H9 (cell line): ENCODE measurements at regions not wholly inside any gene's neighbourhood (a gene's known extent, or its start where the extent isn't known, plus 50 kb on each side); places are given as distances from the start of the nearest gene placed in this dataset.

Source experiments
- DNase-seq: peaks from one replicate; pipeline ENCODE4 v3.0.0-alpha.2; 2017
- H2AFZ ChIP-seq: one replicate; pipeline ENCODE4 v1.6.1; 2013; ENCODE audit warnings: mild to moderate bottlenecking, low read length, control low read depth, moderate library complexity
- H2AK5ac ChIP-seq: 2 replicates; pipeline ENCODE4 v1.6.1; 2013; ENCODE audit warnings: low read length, control low read depth, mixed read lengths; ENCODE audit not compliant: insufficient read length
- H2BK120ac ChIP-seq: one replicate; pipeline ENCODE4 v1.6.1; 2013; ENCODE audit warnings: low read depth, mild to moderate bottlenecking, low read length, control low read depth, inconsistent platforms; ENCODE audit not compliant: poor library complexity, severe bottlenecking
- H2BK12ac ChIP-seq: 2 replicates; pipeline ENCODE4 v1.6.1; 2013; ENCODE audit warnings: low read length, control low read depth, mixed read lengths, low read depth; ENCODE audit not compliant: insufficient read length
- H2BK15ac ChIP-seq: 2 replicates; pipeline ENCODE4 v1.6.1; 2013; ENCODE audit warnings: low read depth, low read length, control low read depth
- H2BK20ac ChIP-seq: one replicate; pipeline ENCODE4 v1.6.1; 2013; ENCODE audit warnings: low read depth, mild to moderate bottlenecking, low read length, control low read depth, inconsistent platforms; ENCODE audit not compliant: poor library complexity, severe bottlenecking
- H2BK5ac ChIP-seq: 2 replicates; pipeline ENCODE4 v1.6.1; 2013; ENCODE audit warnings: low read length, control low read depth, mixed read lengths; ENCODE audit not compliant: insufficient read length
- H3K14ac ChIP-seq: 2 replicates; pipeline ENCODE4 v1.6.1; 2013; ENCODE audit warnings: low read length, control low read depth; ENCODE audit not compliant: insufficient read depth
- H3K18ac ChIP-seq: 2 replicates; pipeline ENCODE4 v1.6.1; 2013; ENCODE audit warnings: low read depth, mild to moderate bottlenecking, mixed read lengths, low read length, control low read depth; ENCODE audit not compliant: insufficient read length
- H3K23ac ChIP-seq: 2 replicates; pipeline ENCODE4 v1.6.1; 2013; ENCODE audit warnings: low read length, control low read depth, mixed read lengths, low read depth; ENCODE audit not compliant: insufficient read length
- H3K23me2 ChIP-seq: 2 replicates; pipeline ENCODE4 v1.6.1; 2013; ENCODE audit warnings: low read depth, mild to moderate bottlenecking, mixed read lengths, low read length, control low read depth; ENCODE audit not compliant: insufficient read length, poor library complexity, severe bottlenecking
- H3K27ac ChIP-seq: 2 replicates; pipeline ENCODE4 v1.5.1; 2013; ENCODE audit warnings: low read length, control low read depth, mixed read lengths, low read depth; ENCODE audit not compliant: insufficient read length
- H3K27me3 ChIP-seq: 2 replicates; pipeline ENCODE4 v1.6.1; 2013; ENCODE audit warnings: low read length, control low read depth, inconsistent platforms; ENCODE audit not compliant: insufficient read depth
- H3K4ac ChIP-seq: 2 replicates; pipeline ENCODE4 v1.6.1; 2013; ENCODE audit warnings: low read depth, mild to moderate bottlenecking, control low read depth, inconsistent platforms, low read length, moderate library complexity
- H3K4me1 ChIP-seq: 2 replicates; pipeline ENCODE4 v1.6.1; 2013; ENCODE audit warnings: low read length, control low read depth, inconsistent platforms; ENCODE audit not compliant: insufficient read depth
- H3K4me2 ChIP-seq: 2 replicates; pipeline ENCODE4 v1.6.1; 2013; ENCODE audit warnings: low read length, control low read depth, mixed read lengths; ENCODE audit not compliant: insufficient read length, insufficient read depth
- H3K56ac ChIP-seq: 2 replicates; pipeline ENCODE4 v1.6.1; 2013; ENCODE audit warnings: low read depth, mild to moderate bottlenecking, mixed read lengths, low read length, control low read depth; ENCODE audit not compliant: insufficient read length
- H3K79me1 ChIP-seq: 2 replicates; pipeline ENCODE4 v1.6.1; 2013; ENCODE audit warnings: low read depth, mild to moderate bottlenecking, moderate library complexity, low read length, control low read depth, inconsistent platforms; ENCODE audit not compliant: insufficient read depth, poor library complexity, severe bottlenecking
- H3K79me2 ChIP-seq: 2 replicates; pipeline ENCODE4 v1.6.1; 2013; ENCODE audit warnings: low read length, control low read depth, inconsistent platforms; ENCODE audit not compliant: insufficient read depth
- H3K9ac ChIP-seq: 2 replicates; pipeline ENCODE4 v1.6.1; 2013; ENCODE audit warnings: low read length, control low read depth, mixed read lengths; ENCODE audit not compliant: insufficient read length; ENCODE audit errors: extremely low read depth
- H3K9me3 ChIP-seq: one replicate; pipeline ENCODE4 v1.6.1; 2013; ENCODE audit warnings: low read depth, low read length, inconsistent platforms; ENCODE audit not compliant: control insufficient read depth
- H3T11ph ChIP-seq: one replicate; pipeline ENCODE4 v1.6.1; 2013; ENCODE audit warnings: mild to moderate bottlenecking, low read length, control low read depth, inconsistent platforms
- H4K20me1 ChIP-seq: one replicate; pipeline ENCODE4 v1.6.1; 2013; ENCODE audit not compliant: control insufficient read depth, insufficient read length, insufficient read depth
- H4K5ac ChIP-seq: 2 replicates; pipeline ENCODE4 v1.6.1; 2013; ENCODE audit warnings: low read depth, mild to moderate bottlenecking, mixed read lengths, low read length, control low read depth; ENCODE audit not compliant: insufficient read length
- H4K8ac ChIP-seq: replicated peaks from 2 replicates; pipeline ENCODE4 v1.6.1; 2013; ENCODE audit warnings: low read length, control low read depth, mixed read lengths, low read depth; ENCODE audit not compliant: insufficient read length
- H4K91ac ChIP-seq: 2 replicates; pipeline ENCODE4 v1.6.1; 2013; ENCODE audit warnings: low read depth, mild to moderate bottlenecking, moderate library complexity, mixed read lengths, low read length, control low read depth; ENCODE audit not compliant: insufficient read length
- H3K27ac Mint-ChIP-seq, 3 experiments: 2 replicates in 2 of 3; 3 replicates in 1 of 3; pipeline ENCODE4 v1.8.0; 2020 to 2021; ENCODE audit warnings: mixed read lengths in 3 of 3, mild to moderate bottlenecking in 1 of 3, moderate library complexity in 1 of 3
- H3K27me3 Mint-ChIP-seq: 2 replicates; pipeline ENCODE4 v1.8.0; 2021; ENCODE audit warnings: low read depth, mild to moderate bottlenecking, moderate library complexity, mixed read lengths
- H3K36me3 Mint-ChIP-seq, 3 experiments: 2 replicates in 2 of 3; 3 replicates in 1 of 3; pipeline ENCODE4 v1.8.0; 2020 to 2021; ENCODE audit warnings: low read depth in 3 of 3, mixed read lengths in 3 of 3; ENCODE audit not compliant: insufficient read depth in 1 of 3
- H3K4me1 Mint-ChIP-seq, 2 experiments: 2 replicates each; pipeline ENCODE4 v1.8.0; 2020; ENCODE audit warnings: mixed read lengths in 2 of 2
- H3K4me3 Mint-ChIP-seq, 2 experiments: 2 replicates in 1 of 2; 3 replicates in 1 of 2; pipeline ENCODE4 v1.8.0; 2020 to 2021; ENCODE audit warnings: mild to moderate bottlenecking in 2 of 2, mixed read lengths in 2 of 2, moderate library complexity in 1 of 2
- H3K9me3 Mint-ChIP-seq, 2 experiments: 2 replicates in 1 of 2; 3 replicates in 1 of 2; pipeline ENCODE4 v1.8.0; 2020; ENCODE audit warnings: mild to moderate bottlenecking in 2 of 2, mixed read lengths in 2 of 2, moderate library complexity in 1 of 2
- CTCF ChIP-seq: fragments of 200-600 bp; sonication (generic); conservative IDR thresholded peaks from 3 replicates; pipeline ENCODE4 v1.8.0; 2021; ENCODE audit warnings: antibody characterized with exemption, mild to moderate bottlenecking
- WGBS: extraction: QIAGEN DNeasy Blood & Tissue Kit; methylation state at CpG from one replicate; pipeline ENCODE4 v1.1.7; 2013; ENCODE audit warnings: missing lambda C conversion rate, low lambda C conversion rate, mixed read lengths; ENCODE audit not compliant: insufficient read length; ENCODE audit errors: extremely low coverage; 5-methylcytosine and 5-hydroxymethylcytosine counted together

GRCh38 chr20:48076747-48077146 is 291.5 kb upstream of the SULF2 start:
- no peaks in the 10 kb centered on the region for H3K4me1 Mint-ChIP-seq
- Histone ChIP-seq H4K8ac (no peak overlapping the region), H3K4me2 (no peak overlapping the region), H4K5ac (no peak overlapping the region), H3K23ac (no peak overlapping the region), H3K9ac (no peak overlapping the region), H4K91ac (no peak overlapping the region), H3K23me2 (no peaks in the 10 kb centered on the region), H3K79me2 (no peaks in the 10 kb centered on the region), H2BK15ac (no peak overlapping the region), H2BK5ac (no peak overlapping the region), H2BK20ac (no peak overlapping the region), H2BK120ac (no peak overlapping the region), H2BK12ac (no peak overlapping the region), H3T11ph (no peak overlapping the region), H3K56ac (no peak overlapping the region), H3K4ac (no peak overlapping the region), H3K79me1 (no peaks in the 10 kb centered on the region), H3K14ac (no peak overlapping the region), H2AK5ac (no peak overlapping the region), H3K4me1 (no peaks in the 10 kb centered on the region), H3K18ac (no peak overlapping the region), H2AFZ (no peak overlapping the region), H3K9me3 (no peaks in the 10 kb centered on the region), H3K27me3 (no peaks in the 10 kb centered on the region), H4K20me1 (no peaks in the 10 kb centered on the region), H3K27ac (no peak overlapping the region)
- H3K27me3 Mint-ChIP-seq, result peaks cover 7% of the 10 kb centered on the region
- WGBS, result no CpG with 5 or more reads among the region's 6 CpGs
- no peak for DNase-seq
- no peak for TF ChIP-seq CTCF
- no peaks in the 10 kb centered on the region for H3K36me3 Mint-ChIP-seq
- no peak overlapping the region for H3K4me3 Mint-ChIP-seq
- no peaks in the 10 kb centered on the region for H3K9me3 Mint-ChIP-seq
- H3K27ac Mint-ChIP-seq, result no peak overlapping the region
